GM21367 (cell line): ENCODE measurements at regions not wholly inside any gene's neighbourhood (a gene's known extent, or its start where the extent isn't known, plus 50 kb on each side); places are given as distances from the start of the nearest gene placed in this dataset.
A peak's percentile ranks its signal among the peaks of the same experiment; 100 is the strongest.

Experiments
- ATAC-seq: cut with Tn5 transposase; IDR thresholded peaks from one replicate; pipeline ENCODE4 v1.9.1; 2021; ENCODE audit not compliant: unreplicated experiment

GRCh38 chr5:124648902-124649467 lies 97.5 kb downstream of the ZNF608 start:
- no peak for ATAC-seq

GRCh38 chr5:124647352-124647751 lies 99.1 kb downstream of the ZNF608 start:
- ATAC-seq = no peak

- ATAC-seq = peak; percentile 18
Observed at GRCh38 chr5:124645396-124645795, 101.0 kb downstream of the ZNF608 start.

- no peak for ATAC-seq
Observed at GRCh38 chr5:124644582-124644981, 101.9 kb downstream of the ZNF608 start.

- ATAC-seq = no peak
Observed at GRCh38 chr5:124644138-124644537, 102.3 kb downstream of the ZNF608 start.

- ATAC-seq = no peak
Observed at GRCh38 chr5:124643336-124643735, 103.1 kb downstream of the ZNF608 start.

GRCh38 chr5:124642151-124642550 lies 104.3 kb downstream of the ZNF608 start:
- ATAC-seq = no peak

GRCh38 chr5:124641154-124641792 lies 105.2 kb downstream of the ZNF608 start:
- no peak for ATAC-seq

- no peak for ATAC-seq
Observed at GRCh38 chr5:124639095-124639665, 107.3 kb downstream of the ZNF608 start.

- ATAC-seq = no peak
Observed at GRCh38 chr5:124637011-124637410, 109.4 kb downstream of the ZNF608 start.

GRCh38 chr5:124634741-124635323 lies 111.6 kb downstream of the ZNF608 start:
- ATAC-seq = no peak

GRCh38 chr5:124634228-124634739 lies 112.2 kb downstream of the ZNF608 start:
- ATAC-seq = no peak

GRCh38 chr5:124633209-124633608 lies 113.2 kb downstream of the ZNF608 start:
- no peak for ATAC-seq

- no peak for ATAC-seq
Observed at GRCh38 chr5:124631874-124632550, 114.4 kb downstream of the ZNF608 start.

GRCh38 chr5:124630767-124631704 lies 115.4 kb downstream of the ZNF608 start:
- peak; percentile 66 for ATAC-seq

- ATAC-seq = no peak
Observed at GRCh38 chr5:124628721-124629596, 117.5 kb downstream of the ZNF608 start.

GRCh38 chr5:124627815-124628595 lies 118.4 kb downstream of the ZNF608 start:
- ATAC-seq = no peak

GRCh38 chr5:124626053-124626452 lies 120.4 kb downstream of the ZNF608 start:
- ATAC-seq = no peak

GRCh38 chr5:124623265-124623664 lies 123.2 kb downstream of the ZNF608 start:
- ATAC-seq = no peak
